A549 (cell line): ENCODE measurements at regions not wholly inside any gene's neighbourhood (a gene's known extent, or its start where the extent isn't known, plus 50 kb on each side); places are given as distances from the start of the nearest gene placed in this dataset.
"Not testable (repeated sequence)": the region's sequence is repeated elsewhere in the genome, so short reads cannot be mapped to it uniquely, and the experiment has no call there.

Experiments
- CHD2 ChIP-seq: fragments of 150-350 bp; IDR thresholded peaks from 2 replicates; pipeline ENCODE4 v1.6.1; 2014; ENCODE audit warnings: low read length; ENCODE audit not compliant: partially characterized antibody
- CTCF ChIP-seq: fragments of >200 bp; sonication (Bioruptor Twin); formaldehyde crosslinking; IDR thresholded peaks from 3 replicates; pipeline ENCODE4 v1.5.1; 2016
- POLR2A ChIP-seq: IDR thresholded peaks from 2 replicates; pipeline ENCODE4 v1.6.1; 2012; ENCODE audit warnings: mild to moderate bottlenecking, low read length
- RFX5 ChIP-seq: fragments of 450-650 bp; IDR thresholded peaks from 2 replicates; pipeline ENCODE4 v1.7.1; 2014; ENCODE audit warnings: antibody characterized with exemption, mild to moderate bottlenecking, moderate library complexity
- SREBF2 ChIP-seq: fragments of 450-650 bp; IDR thresholded peaks from 2 replicates; pipeline ENCODE4 v1.6.1; 2014; ENCODE audit warnings: mild to moderate bottlenecking, moderate library complexity
- USF2 ChIP-seq: fragments of 450-650 bp; IDR thresholded peaks from 2 replicates; pipeline ENCODE4 v1.6.1; 2014; ENCODE audit warnings: antibody characterized with exemption

GRCh38 chr2:111263380-111264017 lies 142.8 kb downstream of the BCL2L11 start:
- TF ChIP-seq CTCF, CHD2, USF2, SREBF2, RFX5, POLR2A: not testable (repeated sequence)
